Skin of body (tissue), 2 donors: ENCODE measurements at regions not wholly inside any gene's neighbourhood (a gene's known extent, or its start where the extent isn't known, plus 50 kb on each side); places are given as distances from the start of the nearest gene placed in this dataset. TPM values are rescaled to one million over a fixed set of nuclear protein-coding genes. Genes with fewer than 3 reads are reported as not detected.

ENCODE experiments used
- DNase-seq: peaks from one replicate; lab custom pipeline; 2025; lab: John Stamatoyannopoulos, UW
- small RNA-seq: library from RNA; depleted of rRNA; stranded (forward); fragments of <200 nt; gene quantifications from one replicate; pipeline ENCODE3, GENCODE V24; 2014; ENCODE audit warnings: low replicate concordance

DNA sequence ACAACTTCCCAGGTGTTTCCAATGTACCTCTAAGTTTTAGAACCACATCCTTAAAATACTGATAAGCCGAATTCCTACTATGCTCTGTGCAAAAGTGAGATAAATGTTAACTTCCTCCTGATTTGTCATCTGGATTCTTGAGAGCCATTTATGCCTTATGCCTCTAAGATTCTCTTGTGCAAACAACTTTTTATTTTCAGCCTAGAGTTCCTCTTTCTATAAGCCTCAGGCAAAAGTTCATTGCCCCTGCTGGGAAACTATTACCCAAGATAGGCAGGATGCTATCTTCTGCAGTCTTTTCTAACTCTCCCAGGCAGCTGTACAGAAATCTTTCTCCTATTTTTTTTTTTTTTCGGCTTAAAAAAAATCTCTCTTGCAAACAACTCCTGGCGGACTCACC is 216.1 kb downstream of the KCNJ3 start:
- DNase-seq = no peak

DNA sequence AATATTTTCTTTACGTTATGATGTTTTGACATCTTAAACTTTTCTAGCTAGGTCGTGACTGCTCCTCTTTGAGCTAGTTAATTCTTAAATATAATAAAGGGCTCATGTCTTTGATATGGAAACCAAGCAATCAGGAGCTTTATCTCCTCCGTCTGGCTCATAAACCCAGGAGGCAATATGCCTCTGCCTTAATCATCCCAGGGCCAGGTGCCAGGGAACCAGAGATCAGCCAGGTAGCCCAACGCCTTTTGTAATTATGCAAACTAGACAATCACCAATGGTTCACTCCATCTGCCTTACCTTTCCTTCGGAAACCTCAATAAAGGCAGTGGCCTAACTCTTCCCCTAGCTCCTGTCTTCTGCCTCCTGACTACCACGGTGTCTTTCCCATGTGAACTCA is 213.7 kb downstream of the KCNJ3 start:
- DNase-seq = no peak

DNA sequence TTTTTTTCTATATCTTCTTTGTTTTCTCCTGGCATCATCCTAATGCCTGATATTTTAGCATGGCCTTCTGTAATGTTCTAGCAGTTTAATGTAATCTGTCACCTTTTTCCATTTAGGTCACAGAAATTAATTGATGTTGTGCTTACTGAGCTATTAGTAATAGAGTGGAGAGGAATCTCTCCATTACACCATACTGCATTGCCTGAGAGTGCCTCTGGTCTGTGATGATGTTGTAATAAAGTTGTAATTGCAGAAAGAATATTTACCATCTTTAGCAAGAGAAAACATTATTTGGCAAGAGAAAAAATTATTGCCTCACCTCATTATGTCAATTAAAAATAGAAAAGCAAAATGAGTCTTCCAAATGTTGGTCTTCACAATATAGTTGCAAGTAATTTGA is 213.2 kb downstream of the KCNJ3 start:
- no peak for DNase-seq

DNA sequence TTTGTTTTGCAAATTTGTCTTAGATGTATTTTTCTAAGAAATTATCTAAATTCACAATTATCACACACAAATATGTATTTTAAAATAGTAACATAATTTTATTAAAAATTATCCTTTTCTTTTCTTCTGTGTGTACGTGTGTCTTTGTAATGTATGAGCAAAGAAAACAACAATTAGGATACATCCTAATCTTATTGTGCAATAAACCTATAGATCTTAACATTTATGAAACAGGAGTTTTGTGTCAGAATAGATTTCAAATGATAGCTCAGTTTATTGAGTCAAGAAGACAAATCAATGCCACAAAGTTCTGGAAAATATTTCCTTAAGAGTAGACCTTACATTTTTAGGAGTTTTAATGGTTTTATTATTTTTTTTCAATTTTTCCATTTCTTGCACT is 212.2 kb downstream of the KCNJ3 start:
- DNase-seq = no peak

DNA sequence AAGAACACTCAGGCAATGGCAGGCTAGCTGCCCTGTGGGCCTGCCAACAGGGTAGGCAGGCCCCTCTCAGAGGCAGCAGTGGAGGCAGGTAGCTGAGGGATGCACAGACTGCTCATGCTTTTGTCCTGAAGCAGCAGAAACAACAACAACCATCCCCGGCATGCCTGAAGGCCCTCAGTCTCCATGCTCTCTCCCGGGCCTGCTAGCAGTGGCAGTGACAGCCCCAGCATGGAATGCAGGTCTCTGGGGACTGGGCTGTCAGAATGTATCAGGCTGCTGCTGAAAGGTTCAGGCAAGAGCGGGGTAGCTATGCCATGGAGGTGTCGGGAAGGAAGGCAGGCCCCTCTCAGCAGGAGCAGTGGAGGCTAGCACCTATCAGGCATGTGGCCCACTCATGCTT is 209.8 kb downstream of the KCNJ3 start:
- DNase-seq = no peak

Small RNA genes lying in the stretch of these regions (small RNA-seq; reads per million reads assigned to genes)
- gene MTCO1P45 (not detected), gene RNU6-1001P (not detected), gene RNU6-546P (not detected)
